Lower leg skin (tissue), 4 donors: ENCODE measurements at regions not wholly inside any gene's neighbourhood (a gene's known extent, or its start where the extent isn't known, plus 50 kb on each side); places are given as distances from the start of the nearest gene placed in this dataset.

ENCODE experiments used
- DNase-seq, 2 donors: peaks; one replicate each; pipeline ENCODE4 v3.0.0-alpha.2; 2019; ENCODE audit warnings: low spot score in 2 of 2
- H3K4me3 ChIP-seq: fragments of 200-600 bp; sonication (generic); 2 replicates; pipeline ENCODE4 v1.5.1; 2017; ENCODE audit warnings: mild to moderate bottlenecking, low read depth; ENCODE audit not compliant: poor library complexity, severe bottlenecking
- CTCF ChIP-seq, 3 donors: fragments of 450-650 bp; IDR thresholded peaks; one replicate each; pipeline ENCODE4 v1.5.1; 2016; ENCODE audit warnings: antibody characterized with exemption in 3 of 3, mild to moderate bottlenecking in 3 of 3, moderate library complexity in 2 of 3
- POLR2A ChIP-seq, 2 donors: fragments of 450-650 bp; IDR thresholded peaks; one replicate each; pipeline ENCODE4 v1.6.1; 2016 to 2017; ENCODE audit warnings: antibody characterized with exemption in 2 of 2, mild to moderate bottlenecking in 1 of 2, moderate library complexity in 1 of 2
- WGBS, 2 donors: methylation state at CpG; one replicate each; pipeline ENCODE4 v1.1.5; 2018; 5-methylcytosine and 5-hydroxymethylcytosine counted together
- intact Hi-C: fragments of 100-400 bp; cut with DNase I; formaldehyde crosslinking; loops from one replicate; pipeline ENCODE4 v1.15.0; 2023; ENCODE audit warnings: low total_unique reads

- H3K4me3 ChIP-seq = no peak overlapping the region
- DNase-seq = no peak
- WGBS, 2 donors = 42 to 59% methylated on average over 1 of the region's 1 CpG
- TF ChIP-seq CTCF (IDR thresholded peaks at IDR 0.05) (no peak), POLR2A (IDR thresholded peaks at IDR 0.05) (no peak)
- intact Hi-C loops = no loop called here
These were observed 103.4 kb upstream of the PJA1 start for GRCh38 chrX:69268611-69269010.

GRCh38 chrX:69264158-69264581 is 98.9 kb upstream of the PJA1 start:
- no peak overlapping the region for H3K4me3 ChIP-seq
- peak in 1 of 2 donors; percentile 12 for DNase-seq
- TF ChIP-seq POLR2A (IDR thresholded peaks at IDR 0.05) = no peak
- no peak for TF ChIP-seq CTCF (IDR thresholded peaks at IDR 0.05)
- intact Hi-C loops = no loop called here
- 58 to 72% methylated on average over 10 to 13 of the region's 13 CpGs for WGBS, 2 donors

- no peak overlapping the region for H3K4me3 ChIP-seq
- DNase-seq = peak in 1 of 2 donors; percentile 23
- TF ChIP-seq CTCF (IDR thresholded peaks at IDR 0.05) = no peak
- TF ChIP-seq POLR2A (IDR thresholded peaks at IDR 0.05) = no peak
- WGBS, 2 donors = 78 to 84% methylated on average over 3 of the region's 3 CpGs
- intact Hi-C loops = no loop called here
These were observed 98.1 kb upstream of the PJA1 start for GRCh38 chrX:69263251-69263820.

- TF ChIP-seq POLR2A (IDR thresholded peaks at IDR 0.05) (no peak), CTCF (IDR thresholded peaks at IDR 0.05) (no peak)
- intact Hi-C loops = no loop called here
- WGBS, 2 donors = 63 to 72% methylated on average over 10 to 11 of the region's 12 CpGs
- H3K4me3 ChIP-seq = no peak overlapping the region
- DNase-seq = peak in 1 of 2 donors; percentile 68
These were observed 97.0 kb upstream of the PJA1 start for GRCh38 chrX:69262036-69262936.

GRCh38 chrX:69260169-69260568 is 94.9 kb upstream of the PJA1 start:
- DNase-seq = peak in 1 of 2 donors; percentile 53
- TF ChIP-seq POLR2A (IDR thresholded peaks at IDR 0.05) (no peak), CTCF (IDR thresholded peaks at IDR 0.05) (no peak)
- intact Hi-C loops = no loop called here
- WGBS, 2 donors = 69 to 95% methylated on average over 2 of the region's 2 CpGs
- H3K4me3 ChIP-seq = no peak overlapping the region
